Endothelial cell of umbilical vein (primary cell): ENCODE measurements at regions not wholly inside any gene's neighbourhood (a gene's known extent, or its start where the extent isn't known, plus 50 kb on each side); places are given as distances from the start of the nearest gene placed in this dataset.
A peak's percentile ranks its signal among the peaks of the same experiment; 100 is the strongest.

Experiments used
- BruUV-seq: library from RNA; stranded (reverse); fragments of 400-500 nt; replicated peaks from 2 replicates; lab custom pipeline; 2021; lab: Mats Ljungman, UMichigan
- CTCF ChIA-PET: fragments of 300-600, 350-600 bp; sonication (Branson Sonifier 250); formaldehyde crosslinking; loops from one replicate; lab custom pipeline; 2021; ENCODE audit warnings: antibody characterized with exemption, inconsistent platforms; lab: Charles Lee
- POLR2A ChIA-PET: fragments of 300-600, 350-600 bp; sonication (Branson Sonifier 250); formaldehyde crosslinking; loops from one replicate; lab custom pipeline; 2021; ENCODE audit warnings: antibody characterized with exemption, inconsistent platforms; lab: Charles Lee
- DNase-seq: peaks from one replicate; pipeline ENCODE4 v3.0.0-alpha.2; 2011; ENCODE audit warnings: low read depth, low spot score
- FAIRE-seq: peaks from 2 replicates; lab custom pipeline; 2011; peaks lifted over from hg19 to GRCh38; lab: Jason Lieb, UNC
- H2AFZ ChIP-seq: 2 replicates; pipeline ENCODE4 v1.6.0; 2012; ENCODE audit warnings: low read depth, low read length, control low read depth, inconsistent platforms
- H3K27ac ChIP-seq: 2 replicates; pipeline ENCODE4 v1.5.1; 2011; ENCODE audit warnings: low read depth, mild to moderate bottlenecking, control low read depth, low read length, moderate library complexity; ENCODE audit not compliant: insufficient read depth
- H3K27me3 ChIP-seq, 2 experiments: 2 replicates each; pipeline versions ENCODE4 v1.6.0 to v1.6.1; 2011; ENCODE audit warnings: low read length in 2 of 2, mixed read lengths in 1 of 2; ENCODE audit not compliant: control insufficient read depth in 2 of 2, insufficient read depth in 2 of 2
- H3K36me3 ChIP-seq, 2 experiments: 2 replicates in 1 of 2; 3 replicates in 1 of 2; pipeline ENCODE4 v1.5.1; 2011; ENCODE audit warnings: low read length in 2 of 2, mild to moderate bottlenecking in 1 of 2, moderate library complexity in 1 of 2; ENCODE audit not compliant: control insufficient read depth in 2 of 2, insufficient read depth in 2 of 2; ENCODE audit errors: extremely low read depth in 1 of 2
- H3K4me1 ChIP-seq: 3 replicates; pipeline ENCODE4 v1.5.1; 2011; ENCODE audit warnings: mild to moderate bottlenecking, low read length; ENCODE audit not compliant: control insufficient read depth, insufficient read depth; ENCODE audit errors: extremely low read depth
- H3K4me2 ChIP-seq: 2 replicates; pipeline ENCODE4 v1.6.1; 2011; ENCODE audit warnings: low read length, control low read depth, mixed read lengths; ENCODE audit not compliant: insufficient read depth
- H3K4me3 ChIP-seq, 3 experiments: fragments of 200-600 bp in 1 of 3; sonication (generic), shearing (Covaris generic) in 1 of 3; replicated peaks in 1 of 3; 2 replicates each; pipeline ENCODE4 v1.5.1; 2011 to 2016; ENCODE audit warnings: control low read depth in 3 of 3, low read length in 3 of 3, mild to moderate bottlenecking in 2 of 3, inconsistent platforms in 1 of 3, low read depth in 1 of 3, moderate library complexity in 1 of 3; ENCODE audit not compliant: insufficient read depth in 1 of 3
- H3K79me2 ChIP-seq: 2 replicates; pipeline ENCODE4 v1.6.0; 2012; ENCODE audit warnings: low read length, inconsistent platforms; ENCODE audit not compliant: control insufficient read depth, insufficient read depth
- H3K9ac ChIP-seq: replicated peaks from 2 replicates; pipeline ENCODE3; 2011; ENCODE audit warnings: low read length, control low read depth; ENCODE audit not compliant: insufficient read depth; ENCODE audit errors: extremely low read depth
- H3K9me1 ChIP-seq: replicated peaks from 3 replicates; pipeline ENCODE4 v1.6.0; 2011; ENCODE audit warnings: mild to moderate bottlenecking, low read length; ENCODE audit not compliant: control insufficient read depth, insufficient read depth; ENCODE audit errors: extremely low read depth
- H3K9me3 ChIP-seq: replicated peaks from 2 replicates; pipeline ENCODE4 v1.5.1; 2012; ENCODE audit warnings: low read length, inconsistent platforms; ENCODE audit not compliant: control insufficient read depth, insufficient read depth
- H4K20me1 ChIP-seq: replicated peaks from 2 replicates; pipeline ENCODE3; 2011; ENCODE audit warnings: mild to moderate bottlenecking, low read length; ENCODE audit not compliant: control insufficient read depth, insufficient read depth; ENCODE audit errors: extremely low read depth
- EZH2 ChIP-seq: IDR thresholded peaks from 2 replicates; pipeline ENCODE4 v1.6.1; 2012; ENCODE audit warnings: borderline replicate concordance, low read depth, mild to moderate bottlenecking, moderate library complexity, low read length, inconsistent platforms; ENCODE audit not compliant: severe bottlenecking
- FOS ChIP-seq: IDR thresholded peaks from 2 replicates; pipeline ENCODE4 v1.6.1; 2011; ENCODE audit warnings: mild to moderate bottlenecking, low read length, moderate library complexity, borderline replicate concordance; ENCODE audit not compliant: insufficient read depth
- GATA2 ChIP-seq: IDR thresholded peaks from 2 replicates; pipeline ENCODE4 v1.7.0; 2011; ENCODE audit warnings: low read depth, mild to moderate bottlenecking, moderate library complexity, mixed read lengths, low read length; ENCODE audit not compliant: insufficient read length, insufficient read depth
- JUN ChIP-seq: IDR thresholded peaks from 2 replicates; pipeline ENCODE4 v1.6.1; 2011; ENCODE audit warnings: borderline replicate concordance, low read depth; ENCODE audit not compliant: insufficient read length, insufficient read depth
- MAX ChIP-seq: IDR thresholded peaks from 2 replicates; pipeline ENCODE4 v1.6.1; 2011; ENCODE audit not compliant: insufficient read depth, insufficient read length
- MYC ChIP-seq: IDR thresholded peaks from one replicate; pipeline ENCODE4 v1.6.1; 2011; ENCODE audit warnings: mild to moderate bottlenecking, low read depth, low read length
- POLR2A ChIP-seq: IDR thresholded peaks from 2 replicates; pipeline ENCODE4 v1.6.1; 2012; ENCODE audit warnings: low read depth, mild to moderate bottlenecking, control low read depth, low read length
- POLR2AphosphoS5 ChIP-seq: IDR thresholded peaks from 2 replicates; pipeline ENCODE4 v1.6.1; 2012; ENCODE audit warnings: low read depth, mild to moderate bottlenecking, control low read depth, low read length, moderate library complexity; ENCODE audit not compliant: insufficient read depth
- dilution Hi-C: fragments of 300-500 bp; cut with MboI; formaldehyde crosslinking; loops from one replicate; pipeline ENCODE4 v1.15.0; 2019; ENCODE audit warnings: low sequenced_read_pairs; ENCODE audit not compliant: extremely low pct_ligation_motif_present
- intact Hi-C: fragments of 100-400 bp; cut with micrococcal nuclease; formaldehyde crosslinking; loops from one replicate; pipeline ENCODE4 v1.10.0; 2022
- TF ChIP-seq, protein P1 (sequence below), 2 donors: IDR thresholded peaks; 1 replicate in 1 of 2; 2 replicates in 1 of 2; pipeline ENCODE4 v1.5.1; 2011; ENCODE audit warnings: low read length in 2 of 2, mild to moderate bottlenecking in 2 of 2, moderate library complexity in 2 of 2, control low read depth in 1 of 2, inconsistent platforms in 1 of 2, low read depth in 1 of 2; ENCODE audit not compliant: insufficient read depth in 1 of 2; ENCODE audit errors: extremely low read depth in 1 of 2

- Histone ChIP-seq H3K27me3 (no peaks in the 10 kb centered on the region), H3K36me3 (no peaks in the 10 kb centered on the region), H3K9ac (no peak overlapping the region), H3K9me1 (no peaks in the 10 kb centered on the region), H2AFZ (no peak overlapping the region), H3K4me3 (no peak overlapping the region), H3K4me1 (no peaks in the 10 kb centered on the region), H3K79me2 (no peaks in the 10 kb centered on the region), H3K9me3 (no peaks in the 10 kb centered on the region), H3K27ac (no peak overlapping the region), H3K4me2 (no peak overlapping the region), H4K20me1 (no peaks in the 10 kb centered on the region)
- no TSS peak for BruUV-seq
- dilution Hi-C loops (no loop called here), intact Hi-C loops (no loop called here)
- CTCF ChIA-PET = no interaction called here
- FAIRE-seq (no peak), DNase-seq (no peak)
- POLR2A ChIA-PET = no interaction called here
- TF ChIP-seq FOS = peak; percentile 51
- no peak for TF ChIP-seq MAX
Observed at GRCh38 chr3:111246967-111247760, 175.5 kb downstream of the NECTIN3 start.

DNA sequence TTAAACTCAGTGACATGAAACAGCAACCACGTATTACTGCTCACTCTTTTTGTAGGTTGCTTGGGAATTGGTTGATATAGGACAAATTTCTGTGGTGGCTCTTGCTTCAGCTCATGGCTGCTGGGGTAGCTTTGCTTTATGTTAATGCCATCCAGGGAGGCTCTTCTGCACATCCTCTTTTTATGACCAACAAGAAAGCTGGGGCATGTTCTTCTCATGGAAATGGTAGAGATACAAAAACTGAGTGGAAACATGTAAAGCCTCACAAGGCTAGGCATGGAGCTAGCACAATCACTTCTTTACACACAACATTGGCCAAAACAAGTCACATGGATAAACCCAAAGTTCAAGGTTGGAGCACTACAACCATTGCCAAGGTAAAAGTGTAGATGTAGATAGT, 176.8 kb downstream of the NECTIN3 start:
- dilution Hi-C loops = no loop called here
- ChIA-PET CTCF (no interaction called here), POLR2A (no interaction called here)
- BruUV-seq = no TSS peak
- H3K4me1 ChIP-seq = no peaks in the 10 kb centered on the region
- no peaks in the 10 kb centered on the region for H4K20me1 ChIP-seq
- H3K9me3 ChIP-seq = no peaks in the 10 kb centered on the region
- H3K4me2 ChIP-seq = no peak overlapping the region
- TF ChIP-seq GATA2 = no peak
- TF ChIP-seq JUN = no peak
- TF ChIP-seq, protein P1, sequence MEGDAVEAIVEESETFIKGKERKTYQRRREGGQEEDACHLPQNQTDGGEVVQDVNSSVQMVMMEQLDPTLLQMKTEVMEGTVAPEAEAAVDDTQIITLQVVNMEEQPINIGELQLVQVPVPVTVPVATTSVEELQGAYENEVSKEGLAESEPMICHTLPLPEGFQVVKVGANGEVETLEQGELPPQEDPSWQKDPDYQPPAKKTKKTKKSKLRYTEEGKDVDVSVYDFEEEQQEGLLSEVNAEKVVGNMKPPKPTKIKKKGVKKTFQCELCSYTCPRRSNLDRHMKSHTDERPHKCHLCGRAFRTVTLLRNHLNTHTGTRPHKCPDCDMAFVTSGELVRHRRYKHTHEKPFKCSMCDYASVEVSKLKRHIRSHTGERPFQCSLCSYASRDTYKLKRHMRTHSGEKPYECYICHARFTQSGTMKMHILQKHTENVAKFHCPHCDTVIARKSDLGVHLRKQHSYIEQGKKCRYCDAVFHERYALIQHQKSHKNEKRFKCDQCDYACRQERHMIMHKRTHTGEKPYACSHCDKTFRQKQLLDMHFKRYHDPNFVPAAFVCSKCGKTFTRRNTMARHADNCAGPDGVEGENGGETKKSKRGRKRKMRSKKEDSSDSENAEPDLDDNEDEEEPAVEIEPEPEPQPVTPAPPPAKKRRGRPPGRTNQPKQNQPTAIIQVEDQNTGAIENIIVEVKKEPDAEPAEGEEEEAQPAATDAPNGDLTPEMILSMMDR (IDR thresholded peaks at IDR 0.05; ENCODE audit: extremely low read depth in 1 of 2, insufficient read depth in 1 of 2, low read depth in 1 of 2, low read length in 2 of 2) = no peak
- no peak for TF ChIP-seq EZH2
- TF ChIP-seq POLR2A = no peak
- TF ChIP-seq FOS = no peak
- no peak for TF ChIP-seq MYC
- TF ChIP-seq POLR2AphosphoS5 = no peak
- TF ChIP-seq MAX = no peak
- FAIRE-seq (no peak), DNase-seq (no peak)
- no peaks in the 10 kb centered on the region for H3K79me2 ChIP-seq
- no peaks in the 10 kb centered on the region for H3K36me3 ChIP-seq
- intact Hi-C loops = no loop called here
- H3K9me1 ChIP-seq = no peaks in the 10 kb centered on the region
- no peak overlapping the region for H3K9ac ChIP-seq
- no peak overlapping the region for H3K4me3 ChIP-seq
- no peaks in the 10 kb centered on the region for H3K27me3 ChIP-seq
- no peak overlapping the region for H3K27ac ChIP-seq
- no peak overlapping the region for H2AFZ ChIP-seq
